SK-N-DZ (cell line): ENCODE measurements at regions not wholly inside any gene's neighbourhood (a gene's known extent, or its start where the extent isn't known, plus 50 kb on each side); places are given as distances from the start of the nearest gene placed in this dataset.

Source experiments
- DNase-seq: peaks from one replicate; pipeline ENCODE4 v3.0.0-alpha.2; 2015; ENCODE audit warnings: low spot score

DNA sequence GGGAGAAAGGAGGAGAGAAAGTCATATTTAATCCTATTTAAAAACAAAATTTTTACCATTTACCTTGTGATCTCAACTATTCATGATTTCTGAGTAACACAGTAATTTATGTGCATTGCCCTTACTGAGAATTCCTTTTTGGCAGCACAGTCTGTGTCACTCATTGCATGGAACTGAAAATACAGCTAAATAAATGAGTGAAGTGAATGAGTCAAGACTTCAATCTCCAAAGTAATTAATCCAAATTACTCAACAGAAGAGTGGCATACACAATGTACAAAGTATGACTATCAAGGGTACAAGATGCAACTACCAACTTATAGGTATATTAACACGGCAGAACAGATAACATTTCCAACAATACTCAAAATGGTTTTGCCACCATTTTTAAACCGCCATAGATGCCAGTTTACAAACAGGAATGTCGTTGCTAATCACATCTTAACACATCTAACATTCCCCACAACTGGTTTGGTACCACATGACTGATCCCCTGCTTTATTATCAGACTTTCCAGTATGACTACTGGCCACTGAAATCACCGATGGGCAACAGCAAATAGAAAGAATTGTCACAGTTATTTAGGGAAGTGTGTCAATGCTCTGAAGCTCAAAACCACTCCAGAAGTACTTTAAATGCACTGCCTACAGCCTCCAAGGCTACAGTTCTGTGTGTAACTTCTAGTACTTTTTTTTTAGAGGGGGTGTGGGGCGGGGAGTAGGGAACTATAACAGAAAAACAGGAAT is 410.4 kb downstream of the SHQ1 start:
- no peak for DNase-seq

DNA sequence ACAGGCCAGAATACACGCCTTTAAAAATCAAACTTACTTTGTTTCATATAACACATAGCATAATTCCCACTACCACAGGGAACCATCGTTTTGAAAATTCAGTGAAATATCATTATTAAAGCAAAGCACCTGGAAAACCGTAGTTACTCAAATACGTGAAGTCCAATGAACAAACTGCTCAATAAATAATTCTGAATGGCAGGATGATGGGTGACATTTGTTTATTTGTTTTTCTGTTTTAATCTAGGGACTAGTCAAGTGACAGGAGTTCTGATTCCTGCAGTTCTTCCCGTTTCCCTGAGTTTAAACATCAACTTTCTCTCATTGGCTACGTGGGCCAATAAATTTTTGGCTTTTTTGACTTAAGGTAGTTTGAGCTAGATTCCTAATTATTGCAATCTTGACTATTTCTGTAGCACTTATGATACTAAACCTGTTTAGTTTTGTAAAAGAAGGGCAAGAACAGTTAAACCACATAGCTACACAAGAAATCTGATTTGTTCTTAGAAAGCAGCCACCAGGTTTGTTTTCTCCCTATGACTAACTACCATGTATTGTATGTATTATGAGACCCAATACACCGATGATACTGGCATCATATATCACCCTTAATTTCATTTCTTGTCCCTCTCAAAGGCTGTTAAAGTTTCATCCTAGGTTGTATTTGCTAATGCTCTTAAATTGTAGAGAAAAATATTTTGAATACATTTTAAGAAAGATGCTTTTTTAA is 411.2 kb downstream of the SHQ1 start:
- no peak for DNase-seq

DNA sequence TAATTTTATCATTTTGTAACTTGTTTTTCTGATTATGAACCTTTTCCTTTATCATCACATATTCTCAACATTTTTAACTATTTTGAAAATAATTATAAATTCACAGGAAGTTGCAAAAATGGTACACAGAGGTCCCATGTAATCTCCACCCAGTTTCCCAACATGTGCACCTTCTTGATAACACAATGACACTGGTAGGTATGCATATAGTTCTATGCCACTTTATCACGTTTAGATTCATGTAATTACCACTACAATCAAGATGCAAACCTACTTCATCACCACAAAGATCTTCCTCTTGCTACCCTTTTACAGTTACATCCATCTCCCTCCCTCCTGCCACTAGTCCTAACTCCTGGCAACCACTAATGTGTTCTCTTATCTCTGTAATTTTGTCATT is 413.9 kb downstream of the SHQ1 start:
- no peak for DNase-seq

DNA sequence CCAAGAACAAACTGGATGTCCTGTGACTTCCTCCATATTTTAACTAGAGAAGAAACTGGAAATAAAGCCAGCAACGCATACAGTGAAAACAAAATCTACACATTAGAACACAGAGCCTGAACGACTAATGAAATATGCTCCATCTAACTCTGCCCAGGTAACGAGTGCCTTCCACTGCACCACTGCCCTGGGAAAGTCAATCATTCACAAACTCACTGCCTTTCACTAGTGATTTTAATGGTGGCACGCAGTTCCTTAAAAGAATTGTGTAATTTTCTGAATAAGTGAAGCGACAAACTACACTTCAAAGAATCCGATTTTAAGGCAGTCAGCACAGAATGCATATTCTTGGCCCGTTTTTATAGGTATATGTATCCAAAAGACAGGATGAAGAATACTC is 416.0 kb downstream of the SHQ1 start:
- DNase-seq: no peak

DNA sequence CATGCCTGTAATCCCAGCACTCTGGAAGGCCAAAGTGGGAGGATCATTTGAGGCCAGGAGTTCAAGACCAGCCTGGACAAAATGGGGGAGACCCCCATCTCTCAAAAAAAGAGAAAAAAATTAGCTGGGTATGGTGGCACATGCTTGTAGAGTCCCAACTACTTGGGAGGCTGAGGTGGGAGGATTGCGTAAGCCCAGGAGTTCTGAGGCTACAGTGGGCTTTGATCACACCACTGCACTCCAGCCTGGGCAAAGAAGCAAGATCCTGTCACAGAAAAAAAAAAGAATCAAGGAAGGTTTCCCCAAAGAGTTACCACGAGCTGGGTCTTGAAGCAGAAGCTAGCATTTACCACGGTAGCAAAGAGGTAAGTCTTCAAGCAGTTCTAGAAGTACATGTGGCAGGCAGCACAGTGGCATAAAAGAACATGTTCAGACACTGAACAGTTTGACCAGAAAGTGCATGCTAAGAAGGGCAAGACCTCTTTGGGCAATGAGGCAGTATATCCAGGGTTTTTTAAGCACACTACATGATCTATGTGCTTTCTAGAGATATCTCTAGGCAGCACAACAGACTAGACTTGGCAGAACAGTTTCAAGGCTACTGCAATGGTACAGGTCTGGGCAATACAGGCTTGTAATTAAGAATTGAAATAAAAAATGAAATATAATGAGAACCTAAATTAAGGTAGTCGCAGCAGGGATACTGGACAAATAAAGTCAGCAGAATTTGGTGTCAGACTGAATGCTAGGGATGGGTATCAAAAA is 418.5 kb downstream of the SHQ1 start:
- no peak for DNase-seq

DNA sequence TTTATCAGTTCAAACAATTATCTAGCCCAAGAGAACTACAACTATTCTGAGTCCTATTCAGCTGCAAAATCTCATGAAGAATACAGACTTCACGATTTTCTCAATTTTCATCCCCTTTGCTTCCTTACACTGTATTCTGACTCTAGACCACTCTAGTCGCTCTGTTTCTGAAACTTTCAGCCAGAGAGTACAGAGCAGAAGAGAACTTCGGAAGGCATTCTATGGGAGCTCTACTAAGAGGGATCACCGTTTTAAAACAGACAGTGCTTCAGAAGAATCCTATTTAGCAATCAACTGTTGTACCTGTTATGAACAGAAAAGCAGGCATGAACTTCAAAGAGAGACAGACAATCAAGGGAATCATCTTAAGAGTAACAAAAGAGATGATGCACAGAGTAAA is 419.4 kb downstream of the SHQ1 start:
- DNase-seq: no peak

DNA sequence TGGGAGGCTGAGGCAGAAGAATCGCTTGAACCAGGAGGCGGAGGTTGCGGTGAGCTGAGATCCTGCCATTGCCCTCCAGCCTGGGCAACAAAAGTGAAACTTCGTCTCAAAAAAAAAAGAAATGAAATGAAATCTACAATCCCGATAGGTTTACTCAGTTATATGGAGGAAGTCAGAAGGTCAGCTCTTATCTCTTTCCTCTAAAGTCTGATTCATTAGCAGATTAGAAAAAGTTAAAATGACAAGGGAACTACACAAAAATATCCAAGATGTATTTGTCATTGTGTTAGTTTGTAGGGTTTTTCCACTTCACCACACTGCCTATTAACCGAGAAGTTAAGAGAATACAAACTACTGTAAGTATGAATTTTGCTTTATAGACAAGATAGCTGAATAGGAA is 420.6 kb downstream of the SHQ1 start:
- DNase-seq: no peak

DNA sequence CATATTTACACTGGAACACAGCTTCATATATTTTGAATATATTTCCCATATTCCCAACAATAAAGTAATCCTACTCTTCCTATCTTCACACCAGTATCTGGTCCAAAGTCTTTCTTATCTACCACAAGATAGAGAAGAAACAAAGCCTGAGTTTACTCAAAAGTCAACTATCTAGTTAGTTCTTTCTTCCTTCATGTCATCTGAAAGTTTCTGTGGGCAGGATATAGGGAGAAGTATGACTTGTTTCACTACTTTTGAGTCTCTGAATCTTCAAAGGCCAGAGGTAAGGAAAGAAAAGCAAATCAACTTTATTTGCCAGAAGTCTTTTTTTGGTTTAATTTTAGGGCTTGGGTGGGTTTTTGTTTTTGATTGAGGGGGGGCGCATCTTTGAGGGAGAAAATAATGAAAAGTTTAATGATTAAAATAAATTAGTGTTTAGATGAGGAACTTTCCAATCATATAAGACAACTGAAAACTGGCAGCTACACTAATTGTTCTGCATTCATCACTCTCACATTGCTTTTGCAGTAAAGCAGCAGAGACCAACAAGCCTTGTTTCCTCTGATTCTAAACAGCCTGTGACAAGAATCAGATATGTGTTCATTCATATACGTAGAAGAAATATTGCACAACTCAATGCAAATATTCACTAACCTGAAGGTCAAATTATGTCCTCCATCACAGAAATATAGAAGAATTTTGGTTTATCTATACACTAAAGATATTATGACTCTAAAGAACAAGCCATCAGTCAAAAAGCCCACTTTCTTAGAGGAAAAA is 421.4 kb downstream of the SHQ1 start:
- DNase-seq: no peak

DNA sequence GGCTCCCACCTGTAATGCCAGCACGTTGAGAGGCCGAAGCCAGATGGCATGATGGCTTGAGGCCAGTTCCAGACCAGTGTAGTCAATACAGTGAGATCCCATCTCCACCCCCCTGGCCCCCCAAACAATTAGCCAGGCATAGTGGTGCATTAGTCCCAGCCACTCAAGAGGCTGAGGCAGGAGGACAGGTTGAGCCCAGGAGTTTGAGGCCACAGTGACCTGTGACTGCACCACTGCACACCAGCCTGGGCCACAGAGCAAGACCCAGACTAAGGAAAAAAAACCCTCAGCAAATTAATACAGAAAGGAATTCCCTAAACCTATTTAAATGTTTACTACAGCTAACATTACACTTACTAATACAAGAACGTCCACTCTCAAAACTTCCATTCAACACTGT is 424.6 kb downstream of the SHQ1 start:
- DNase-seq: no peak

DNA sequence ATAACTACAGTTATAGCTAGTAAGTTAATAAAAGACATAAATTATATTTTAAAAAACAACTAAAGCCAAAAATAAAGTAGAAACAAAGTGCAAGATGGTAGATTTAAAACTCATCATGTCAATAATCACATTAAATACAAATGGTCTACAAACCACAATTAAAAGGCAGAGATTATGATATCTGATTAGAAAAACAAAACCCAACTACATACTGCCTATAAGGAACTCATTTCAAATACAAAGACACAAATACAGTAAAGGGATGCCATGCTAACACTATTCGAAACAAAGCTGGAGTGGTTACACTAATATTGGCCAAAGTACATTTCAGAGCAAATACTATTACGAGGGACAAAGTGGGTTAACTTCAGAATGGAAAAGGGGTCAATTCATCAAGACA is 426.5 kb downstream of the SHQ1 start:
- no peak for DNase-seq

DNA sequence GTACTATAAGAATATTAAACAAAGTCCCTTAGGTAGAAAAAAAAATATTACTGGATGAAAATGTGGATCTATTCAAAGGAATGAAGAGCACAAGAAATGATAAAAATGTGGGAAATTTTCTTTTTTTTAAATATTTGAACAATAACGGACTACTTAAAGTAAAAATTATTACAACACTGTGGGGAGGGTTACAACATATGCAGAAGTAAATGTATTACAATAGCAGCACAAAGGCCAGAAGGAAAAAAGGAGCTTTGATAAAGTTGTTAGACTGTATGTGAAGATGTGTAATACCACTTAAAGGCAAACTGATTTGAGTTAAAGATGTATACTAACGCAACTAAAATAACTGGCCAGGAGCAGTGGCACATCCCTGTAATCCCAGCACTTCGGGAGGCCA is 427.1 kb downstream of the SHQ1 start:
- no peak for DNase-seq

DNA sequence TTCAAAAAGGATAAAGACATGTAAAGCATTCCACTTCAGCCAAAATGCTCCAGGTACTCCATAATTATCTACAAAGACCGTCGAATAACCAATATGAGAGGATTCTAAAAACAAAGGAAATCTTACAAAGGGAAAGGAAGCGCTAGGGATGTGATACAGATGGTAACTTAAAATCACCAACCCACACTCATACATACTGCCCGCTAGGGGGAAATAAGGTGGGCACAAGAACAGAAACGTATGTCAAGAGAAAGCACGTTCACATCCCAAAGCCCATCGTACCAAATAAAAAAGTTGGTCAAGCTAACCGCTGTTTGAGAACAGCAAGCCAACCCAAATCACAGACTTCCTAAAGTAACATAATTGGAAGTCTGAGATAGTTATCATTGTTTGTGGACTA is 429.4 kb downstream of the SHQ1 start:
- DNase-seq: no peak

DNA sequence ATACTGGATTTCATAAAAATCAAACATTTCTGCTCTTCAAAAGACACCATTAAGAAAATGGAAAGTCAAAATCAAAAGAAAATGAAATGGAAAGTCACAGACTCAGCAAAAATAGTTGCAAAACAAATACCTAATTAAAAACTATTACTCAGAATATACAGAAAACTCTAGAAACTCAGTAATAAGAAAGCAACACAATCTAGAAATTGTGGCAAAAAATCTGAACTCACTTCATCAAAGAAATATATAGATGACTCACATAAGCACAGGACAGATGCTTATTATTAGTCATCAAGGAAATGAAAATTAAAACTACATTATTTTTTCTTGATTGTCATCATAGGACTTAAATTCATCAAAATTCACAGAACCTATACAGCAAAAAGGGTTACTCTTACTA is 430.0 kb downstream of the SHQ1 start:
- no peak for DNase-seq

DNA sequence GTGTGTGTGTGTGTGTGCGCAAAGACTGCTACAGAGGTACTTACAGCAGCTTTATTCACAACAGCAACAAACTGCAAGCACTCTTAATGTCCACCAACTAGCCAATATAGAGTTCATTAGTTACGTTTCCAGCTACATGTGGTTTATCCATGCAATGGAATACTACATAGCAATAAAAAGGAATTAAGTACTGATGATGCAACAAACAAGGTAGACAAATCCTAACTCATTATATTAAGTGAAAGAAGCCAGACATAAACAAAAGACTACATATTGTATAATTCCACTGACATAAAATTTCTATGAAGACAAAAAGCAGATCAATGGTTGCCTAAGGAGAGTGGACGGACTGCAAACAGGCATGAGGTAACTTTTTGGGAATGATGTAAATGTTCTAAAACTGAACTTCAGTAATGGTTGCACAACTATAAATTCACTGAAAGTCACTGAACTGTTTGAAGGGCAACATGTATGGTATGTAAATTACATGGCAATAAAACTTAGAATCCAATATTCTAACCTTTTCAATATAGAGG is 433.7 kb downstream of the SHQ1 start:
- no peak for DNase-seq

DNA sequence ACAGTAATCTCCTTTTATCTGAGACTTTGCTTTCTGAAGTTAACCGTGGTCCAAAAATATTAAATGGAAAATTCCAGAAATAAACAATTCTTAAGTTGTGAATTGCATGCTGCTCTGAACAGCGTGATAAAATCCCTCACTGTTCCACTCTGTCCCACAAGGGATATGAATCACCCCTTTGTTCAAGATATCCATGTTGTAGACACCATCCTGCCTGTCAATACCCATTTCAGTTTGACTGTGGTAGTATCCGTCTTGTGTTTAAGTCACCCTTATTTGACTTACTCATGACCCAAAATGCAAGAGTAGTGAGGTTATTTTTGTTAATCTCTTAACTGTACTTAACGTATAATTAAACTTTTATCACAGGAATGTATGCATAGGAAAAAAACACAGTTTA is 435.0 kb downstream of the SHQ1 start:
- DNase-seq: no peak

DNA sequence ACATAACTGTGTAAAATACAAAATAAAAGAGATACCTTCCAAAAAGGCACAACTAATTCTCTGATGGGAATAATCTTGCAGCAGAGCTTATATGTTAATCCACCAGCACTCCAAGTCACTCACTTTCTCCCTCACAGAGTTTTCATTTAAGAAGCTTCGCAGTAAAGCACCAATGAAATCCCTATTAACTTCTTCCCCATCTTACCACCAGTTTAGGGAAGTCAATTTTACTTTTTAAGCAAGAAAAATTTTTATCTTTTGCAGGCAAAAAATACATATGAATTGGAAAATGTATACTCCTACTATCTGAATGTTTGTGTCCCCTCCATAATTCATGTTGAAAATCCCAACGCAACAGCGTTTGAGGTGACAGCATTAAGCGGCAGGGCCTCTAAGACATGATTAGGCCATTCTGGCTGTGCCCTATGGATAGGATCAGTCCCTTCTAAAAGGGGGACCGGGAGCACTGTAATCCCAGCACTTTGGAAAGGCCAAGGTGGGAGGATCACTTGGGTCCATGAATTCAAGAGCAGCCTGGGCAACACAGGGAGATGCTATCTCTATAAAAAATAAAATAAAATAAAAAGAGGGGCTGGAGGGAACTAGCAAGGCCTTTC is 435.8 kb downstream of the SHQ1 start:
- DNase-seq: no peak

DNA sequence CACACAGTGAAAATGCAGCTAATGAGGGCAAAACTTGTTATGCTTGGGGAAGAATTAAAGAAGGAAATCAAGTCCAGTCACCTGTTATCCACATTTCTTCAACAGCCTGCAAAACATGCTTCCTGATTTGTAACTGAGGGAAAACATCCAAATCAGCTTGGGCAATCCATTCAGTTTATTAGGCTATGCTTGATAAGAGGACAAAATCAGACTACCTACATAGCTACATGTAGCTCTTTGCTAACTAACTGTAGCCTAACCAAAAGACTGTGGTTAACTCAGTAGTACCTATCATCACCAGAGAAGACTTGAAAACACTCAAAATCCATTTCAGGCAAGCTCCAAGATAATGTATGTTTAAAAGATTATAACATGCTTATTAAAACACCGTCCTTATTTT is 436.4 kb downstream of the SHQ1 start:
- DNase-seq: no peak

DNA sequence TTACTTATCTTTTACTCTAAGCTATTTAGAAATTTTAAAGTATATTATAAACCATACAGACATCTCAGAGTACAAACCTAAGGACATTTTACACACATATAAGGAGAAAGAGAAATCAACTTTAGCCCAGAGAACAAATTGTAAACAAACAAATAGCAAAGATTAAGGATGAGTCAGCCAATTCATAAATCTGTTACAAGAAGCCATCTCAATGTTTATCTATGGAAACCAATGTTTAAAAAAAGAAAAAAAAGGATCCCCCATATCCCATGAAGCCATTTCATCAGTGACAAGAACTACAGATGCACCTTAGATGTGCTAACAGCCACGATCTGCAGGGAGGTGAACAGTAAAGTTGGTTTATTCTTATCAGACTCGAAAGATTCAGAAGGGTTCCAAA is 437.1 kb downstream of the SHQ1 start:
- no peak for DNase-seq

DNA sequence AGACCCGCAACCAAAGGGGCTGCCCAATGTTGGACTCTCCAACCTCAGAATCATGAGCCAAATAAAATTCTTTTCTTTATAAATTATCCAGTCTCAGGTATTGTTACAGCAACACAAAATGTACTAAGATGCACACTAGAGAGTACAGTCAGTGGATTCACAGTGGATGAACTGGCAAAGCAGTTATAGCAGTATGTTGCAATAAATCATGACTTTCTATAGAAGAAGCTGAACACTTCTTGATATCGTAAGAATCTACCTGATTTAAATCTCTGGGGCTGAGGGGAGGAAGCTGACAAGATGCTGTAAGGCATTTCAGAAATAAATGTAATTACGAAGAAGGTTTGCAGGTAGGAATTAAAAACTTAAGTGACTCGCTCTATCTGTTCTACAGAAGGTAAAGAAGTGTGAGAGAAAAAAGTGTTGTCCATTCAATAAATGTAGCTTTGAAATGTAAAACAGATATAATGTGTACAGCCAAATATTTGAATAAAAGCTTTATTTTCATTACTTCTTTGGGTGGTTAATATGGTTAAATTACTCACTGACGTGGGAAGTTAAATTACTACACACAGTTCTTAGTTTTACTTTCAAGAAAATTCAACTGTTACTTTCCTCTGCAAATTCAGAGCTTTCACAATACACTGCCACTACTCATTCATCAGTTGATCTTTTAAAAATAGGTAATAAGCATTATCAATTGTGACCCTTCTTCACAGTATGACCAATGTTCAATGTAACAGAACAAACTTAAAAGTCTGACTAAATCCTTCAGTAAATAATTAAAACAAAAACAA is 439.1 kb downstream of the SHQ1 start:
- DNase-seq: no peak

DNA sequence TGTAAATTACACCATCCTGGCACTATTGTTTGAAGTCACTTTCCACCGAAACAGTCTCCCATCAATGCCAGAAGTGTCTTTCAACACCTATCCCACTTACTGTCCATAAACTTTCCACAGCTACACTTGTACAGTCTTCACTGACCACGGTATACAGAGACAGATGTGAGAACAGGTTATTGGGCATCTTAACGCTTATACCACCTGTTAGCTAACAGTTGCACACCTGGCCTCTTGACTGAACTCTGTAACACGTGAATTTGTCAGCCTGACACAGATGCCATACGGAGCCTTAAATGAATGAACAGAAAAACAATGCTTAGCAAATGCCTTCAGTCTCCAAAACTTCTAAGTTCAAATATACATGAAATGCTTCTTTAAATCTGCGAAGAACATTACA is 440.5 kb downstream of the SHQ1 start:
- DNase-seq: no peak
